Liver (tissue), 8 donors: ENCODE measurements at regions not wholly inside any gene's neighbourhood (a gene's known extent, or its start where the extent isn't known, plus 50 kb on each side); places are given as distances from the start of the nearest gene placed in this dataset.

Source experiments
- DNase-seq: peaks from one replicate; pipeline ENCODE4 v3.0.0-alpha.2; 2017; ENCODE audit warnings: low spot score
- H3K27ac ChIP-seq, 2 donors: one replicate each; pipeline ENCODE4 v1.7.0; 2013; ENCODE audit warnings: inconsistent platforms in 2 of 2, low read length in 2 of 2, control low read depth in 1 of 2, low read depth in 1 of 2, mild to moderate bottlenecking in 1 of 2
- H3K27me3 ChIP-seq, 4 donors: one replicate each; pipeline versions ENCODE4 v1.6.1 to v1.7.0; 2013; ENCODE audit warnings: low read length in 3 of 4, inconsistent platforms in 1 of 4, mild to moderate bottlenecking in 1 of 4, moderate library complexity in 1 of 4; ENCODE audit not compliant: control insufficient read depth in 4 of 4, insufficient read depth in 4 of 4
- H3K36me3 ChIP-seq, 4 donors: one replicate each; pipeline versions ENCODE4 v1.6.1 to v1.7.0; 2013; ENCODE audit warnings: low read length in 3 of 4, mild to moderate bottlenecking in 3 of 4, low read depth in 1 of 4, moderate library complexity in 1 of 4; ENCODE audit not compliant: control insufficient read depth in 4 of 4, insufficient read depth in 3 of 4
- H3K4me1 ChIP-seq, 4 donors: one replicate each; pipeline versions ENCODE4 v1.6.1 to v1.7.0; 2013; ENCODE audit warnings: low read length in 3 of 4, mild to moderate bottlenecking in 3 of 4, moderate library complexity in 1 of 4; ENCODE audit not compliant: control insufficient read depth in 4 of 4, insufficient read depth in 4 of 4
- H3K4me3 ChIP-seq, 3 donors: one replicate each; pipeline versions ENCODE4 v1.6.1 to v1.7.0; 2013; ENCODE audit warnings: low read length in 3 of 3, control low read depth in 1 of 3, low read depth in 1 of 3, mild to moderate bottlenecking in 1 of 3
- H3K9ac ChIP-seq, 2 donors: one replicate each; pipeline ENCODE4 v1.7.0; 2013; ENCODE audit warnings: low read length in 2 of 2, mild to moderate bottlenecking in 2 of 2, moderate library complexity in 2 of 2, control low read depth in 1 of 2, low read depth in 1 of 2
- H3K9me3 ChIP-seq, 4 donors: one replicate each; pipeline versions ENCODE4 v1.6.1 to v1.7.0; 2013; ENCODE audit warnings: low read length in 3 of 4; ENCODE audit not compliant: control insufficient read depth in 4 of 4
- EGR1 ChIP-seq, 2 donors: IDR thresholded peaks; 2 replicates each; pipeline ENCODE4 v1.6.1; 2016 to 2018; ENCODE audit warnings: antibody characterized with exemption in 2 of 2, low read depth in 2 of 2
- FOXA1 ChIP-seq: IDR thresholded peaks from 2 replicates; pipeline ENCODE4 v1.6.1; 2016; ENCODE audit warnings: antibody characterized with exemption
- FOXA2 ChIP-seq: IDR thresholded peaks from 2 replicates; pipeline ENCODE4 v1.6.1; 2016; ENCODE audit warnings: antibody characterized with exemption
- GABPA ChIP-seq, 2 donors: IDR thresholded peaks in 1 of 2; conservative IDR thresholded peaks in 1 of 2; 2 replicates each; pipeline ENCODE4 v1.6.1; 2016; ENCODE audit warnings: antibody characterized with exemption in 2 of 2, mild to moderate bottlenecking in 1 of 2, moderate library complexity in 1 of 2
- HNF4A ChIP-seq, 2 donors: conservative IDR thresholded peaks; 2 replicates each; pipeline ENCODE4 v1.6.1; 2016; ENCODE audit warnings: antibody characterized with exemption in 2 of 2, mild to moderate bottlenecking in 2 of 2
- JUND ChIP-seq, 2 donors: IDR thresholded peaks; 2 replicates each; pipeline ENCODE4 v1.6.1; 2016; ENCODE audit warnings: antibody characterized with exemption in 2 of 2
- NR2F2 ChIP-seq: IDR thresholded peaks from 2 replicates; pipeline ENCODE4 v1.6.1; 2016; ENCODE audit warnings: antibody characterized with exemption
- RAD21 ChIP-seq, 2 donors: IDR thresholded peaks; 2 replicates each; pipeline ENCODE4 v1.6.1; 2016; ENCODE audit warnings: antibody characterized with exemption in 2 of 2, mild to moderate bottlenecking in 2 of 2
- RXRA ChIP-seq, 2 donors: IDR thresholded peaks; 2 replicates each; pipeline ENCODE4 v1.6.1; 2017 to 2018; ENCODE audit warnings: antibody characterized with exemption in 2 of 2, mild to moderate bottlenecking in 1 of 2
- SP1 ChIP-seq: IDR thresholded peaks from 2 replicates; pipeline ENCODE4 v1.6.1; 2018; ENCODE audit warnings: antibody characterized with exemption, mild to moderate bottlenecking
- TAF1 ChIP-seq: conservative IDR thresholded peaks from 2 replicates; pipeline ENCODE4 v1.6.1; 2016; ENCODE audit warnings: antibody characterized with exemption, mild to moderate bottlenecking
- YY1 ChIP-seq: IDR thresholded peaks from 2 replicates; pipeline ENCODE4 v1.6.1; 2016; ENCODE audit warnings: antibody characterized with exemption, mild to moderate bottlenecking
- WGBS: extraction: QIAGEN DNeasy Blood & Tissue Kit; methylation state at CpG from one replicate; pipeline ENCODE4 v1.1.7; 2013; 5-methylcytosine and 5-hydroxymethylcytosine counted together
- TF ChIP-seq, protein P1 (sequence below): IDR thresholded peaks from 2 replicates; pipeline ENCODE4 v1.6.1; 2016; ENCODE audit warnings: antibody characterized with exemption, mild to moderate bottlenecking
- TF ChIP-seq, protein P2 (sequence below): IDR thresholded peaks from 2 replicates; pipeline ENCODE4 v1.6.1; 2016; ENCODE audit warnings: antibody characterized with exemption
- TF ChIP-seq, protein P3 (sequence below): fragments of 150-350 bp; IDR thresholded peaks from 2 replicates; pipeline ENCODE4 v1.5.1; 2017; ENCODE audit warnings: improper control_type of control experiment, low read depth, low read length; ENCODE audit not compliant: missing input control
- TF ChIP-seq, protein P4 (sequence below): IDR thresholded peaks from 2 replicates; pipeline ENCODE4 v1.6.1; 2016; ENCODE audit warnings: antibody characterized with exemption
- TF ChIP-seq, protein P5 (sequence below): IDR thresholded peaks from 2 replicates; pipeline ENCODE4 v1.6.1; 2016; ENCODE audit warnings: antibody characterized with exemption
- donor health status: healthy.
- donor health status: healthy.
- donor health status: healthy.
- donor health status: healthy.
- donor health status: healthy.

DNA sequence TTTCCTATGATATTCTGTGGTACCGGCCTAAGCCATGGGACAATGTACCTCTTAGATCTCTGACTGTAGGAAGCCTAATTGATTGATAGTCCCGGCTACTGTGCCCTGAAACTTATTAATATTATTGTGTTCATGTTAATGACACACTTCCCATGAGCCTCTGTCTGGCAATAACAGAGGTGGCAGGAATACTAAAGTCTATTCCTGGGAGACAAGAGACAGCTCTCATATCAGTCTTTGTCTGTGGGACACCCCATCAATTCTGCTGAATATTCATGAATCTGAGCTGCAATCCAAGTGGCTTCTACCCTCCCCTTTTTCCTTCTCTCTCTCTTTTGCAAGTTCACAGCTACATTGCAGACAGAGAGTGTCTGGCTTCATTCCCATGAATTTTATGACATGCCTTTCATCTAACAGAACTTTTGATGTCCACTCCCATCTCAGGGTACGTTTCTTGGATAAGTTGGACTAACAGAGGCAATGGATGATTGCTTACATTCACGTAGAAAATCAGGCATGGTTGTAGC lies 907.5 kb downstream of the ZPLD1 start:
- 69% methylated on average over 4 of the region's 4 CpGs for WGBS
- H3K9ac ChIP-seq, result no peak overlapping the region
- TF ChIP-seq RAD21 (IDR thresholded peaks at IDR 0.05) (no peak), YY1 (no peak), GABPA (IDR thresholded peaks at IDR 0.05 in 1 of 2, conservative IDR thresholded peaks at IDR 0.05 in 1 of 2) (no peak), RXRA (IDR thresholded peaks at IDR 0.05) (no peak), FOXA2 (no peak), SP1 (no peak), HNF4A (conservative IDR thresholded peaks at IDR 0.05) (no peak), NR2F2 (no peak), TAF1 (no peak), JUND (IDR thresholded peaks at IDR 0.05) (no peak), FOXA1 (no peak)
- TF ChIP-seq, protein P1, sequence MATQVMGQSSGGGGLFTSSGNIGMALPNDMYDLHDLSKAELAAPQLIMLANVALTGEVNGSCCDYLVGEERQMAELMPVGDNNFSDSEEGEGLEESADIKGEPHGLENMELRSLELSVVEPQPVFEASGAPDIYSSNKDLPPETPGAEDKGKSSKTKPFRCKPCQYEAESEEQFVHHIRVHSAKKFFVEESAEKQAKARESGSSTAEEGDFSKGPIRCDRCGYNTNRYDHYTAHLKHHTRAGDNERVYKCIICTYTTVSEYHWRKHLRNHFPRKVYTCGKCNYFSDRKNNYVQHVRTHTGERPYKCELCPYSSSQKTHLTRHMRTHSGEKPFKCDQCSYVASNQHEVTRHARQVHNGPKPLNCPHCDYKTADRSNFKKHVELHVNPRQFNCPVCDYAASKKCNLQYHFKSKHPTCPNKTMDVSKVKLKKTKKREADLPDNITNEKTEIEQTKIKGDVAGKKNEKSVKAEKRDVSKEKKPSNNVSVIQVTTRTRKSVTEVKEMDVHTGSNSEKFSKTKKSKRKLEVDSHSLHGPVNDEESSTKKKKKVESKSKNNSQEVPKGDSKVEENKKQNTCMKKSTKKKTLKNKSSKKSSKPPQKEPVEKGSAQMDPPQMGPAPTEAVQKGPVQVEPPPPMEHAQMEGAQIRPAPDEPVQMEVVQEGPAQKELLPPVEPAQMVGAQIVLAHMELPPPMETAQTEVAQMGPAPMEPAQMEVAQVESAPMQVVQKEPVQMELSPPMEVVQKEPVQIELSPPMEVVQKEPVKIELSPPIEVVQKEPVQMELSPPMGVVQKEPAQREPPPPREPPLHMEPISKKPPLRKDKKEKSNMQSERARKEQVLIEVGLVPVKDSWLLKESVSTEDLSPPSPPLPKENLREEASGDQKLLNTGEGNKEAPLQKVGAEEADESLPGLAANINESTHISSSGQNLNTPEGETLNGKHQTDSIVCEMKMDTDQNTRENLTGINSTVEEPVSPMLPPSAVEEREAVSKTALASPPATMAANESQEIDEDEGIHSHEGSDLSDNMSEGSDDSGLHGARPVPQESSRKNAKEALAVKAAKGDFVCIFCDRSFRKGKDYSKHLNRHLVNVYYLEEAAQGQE, result no peak
- TF ChIP-seq, protein P2, sequence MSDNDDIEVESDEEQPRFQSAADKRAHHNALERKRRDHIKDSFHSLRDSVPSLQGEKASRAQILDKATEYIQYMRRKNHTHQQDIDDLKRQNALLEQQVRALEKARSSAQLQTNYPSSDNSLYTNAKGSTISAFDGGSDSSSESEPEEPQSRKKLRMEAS, result no peak
- TF ChIP-seq, protein P3, sequence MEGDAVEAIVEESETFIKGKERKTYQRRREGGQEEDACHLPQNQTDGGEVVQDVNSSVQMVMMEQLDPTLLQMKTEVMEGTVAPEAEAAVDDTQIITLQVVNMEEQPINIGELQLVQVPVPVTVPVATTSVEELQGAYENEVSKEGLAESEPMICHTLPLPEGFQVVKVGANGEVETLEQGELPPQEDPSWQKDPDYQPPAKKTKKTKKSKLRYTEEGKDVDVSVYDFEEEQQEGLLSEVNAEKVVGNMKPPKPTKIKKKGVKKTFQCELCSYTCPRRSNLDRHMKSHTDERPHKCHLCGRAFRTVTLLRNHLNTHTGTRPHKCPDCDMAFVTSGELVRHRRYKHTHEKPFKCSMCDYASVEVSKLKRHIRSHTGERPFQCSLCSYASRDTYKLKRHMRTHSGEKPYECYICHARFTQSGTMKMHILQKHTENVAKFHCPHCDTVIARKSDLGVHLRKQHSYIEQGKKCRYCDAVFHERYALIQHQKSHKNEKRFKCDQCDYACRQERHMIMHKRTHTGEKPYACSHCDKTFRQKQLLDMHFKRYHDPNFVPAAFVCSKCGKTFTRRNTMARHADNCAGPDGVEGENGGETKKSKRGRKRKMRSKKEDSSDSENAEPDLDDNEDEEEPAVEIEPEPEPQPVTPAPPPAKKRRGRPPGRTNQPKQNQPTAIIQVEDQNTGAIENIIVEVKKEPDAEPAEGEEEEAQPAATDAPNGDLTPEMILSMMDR, result no peak
- TF ChIP-seq, protein P4, sequence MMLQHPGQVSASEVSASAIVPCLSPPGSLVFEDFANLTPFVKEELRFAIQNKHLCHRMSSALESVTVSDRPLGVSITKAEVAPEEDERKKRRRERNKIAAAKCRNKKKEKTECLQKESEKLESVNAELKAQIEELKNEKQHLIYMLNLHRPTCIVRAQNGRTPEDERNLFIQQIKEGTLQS, result no peak
- TF ChIP-seq, protein P5, sequence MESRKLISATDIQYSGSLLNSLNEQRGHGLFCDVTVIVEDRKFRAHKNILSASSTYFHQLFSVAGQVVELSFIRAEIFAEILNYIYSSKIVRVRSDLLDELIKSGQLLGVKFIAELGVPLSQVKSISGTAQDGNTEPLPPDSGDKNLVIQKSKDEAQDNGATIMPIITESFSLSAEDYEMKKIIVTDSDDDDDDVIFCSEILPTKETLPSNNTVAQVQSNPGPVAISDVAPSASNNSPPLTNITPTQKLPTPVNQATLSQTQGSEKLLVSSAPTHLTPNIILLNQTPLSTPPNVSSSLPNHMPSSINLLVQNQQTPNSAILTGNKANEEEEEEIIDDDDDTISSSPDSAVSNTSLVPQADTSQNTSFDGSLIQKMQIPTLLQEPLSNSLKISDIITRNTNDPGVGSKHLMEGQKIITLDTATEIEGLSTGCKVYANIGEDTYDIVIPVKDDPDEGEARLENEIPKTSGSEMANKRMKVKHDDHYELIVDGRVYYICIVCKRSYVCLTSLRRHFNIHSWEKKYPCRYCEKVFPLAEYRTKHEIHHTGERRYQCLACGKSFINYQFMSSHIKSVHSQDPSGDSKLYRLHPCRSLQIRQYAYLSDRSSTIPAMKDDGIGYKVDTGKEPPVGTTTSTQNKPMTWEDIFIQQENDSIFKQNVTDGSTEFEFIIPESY, result no peak

DNA sequence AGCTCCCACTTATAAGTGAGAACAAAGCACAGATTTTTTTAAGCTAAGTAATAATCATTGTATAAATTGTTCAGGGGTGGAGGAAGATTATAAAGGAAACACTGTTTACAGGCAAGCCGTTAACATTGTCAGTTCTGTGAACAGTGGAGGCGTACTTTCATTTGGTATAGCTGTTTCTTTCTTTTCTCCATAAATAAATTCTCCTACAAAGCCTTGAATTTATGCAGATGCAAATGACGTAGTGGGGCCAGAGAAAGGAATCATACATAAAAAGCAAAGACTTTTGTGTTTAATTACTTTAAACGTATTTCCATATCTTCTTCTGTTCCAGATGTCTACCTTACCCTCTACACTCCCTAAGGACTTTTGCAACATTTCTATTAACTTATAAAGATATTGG lies 914.9 kb downstream of the ZPLD1 start:
- Histone ChIP-seq H3K9ac (no peak overlapping the region), H3K9me3 (no peaks in the 10 kb centered on the region), H3K4me3 (no peak overlapping the region), H3K36me3 (no peaks in the 10 kb centered on the region), H3K4me1 (no peaks in the 10 kb centered on the region), H3K27ac (no peak overlapping the region), H3K27me3 (no peaks in the 10 kb centered on the region)
- TF ChIP-seq YY1 (no peak), TAF1 (no peak), GABPA (IDR thresholded peaks at IDR 0.05 in 1 of 2, conservative IDR thresholded peaks at IDR 0.05 in 1 of 2) (no peak), EGR1 (IDR thresholded peaks at IDR 0.05; ENCODE audit: low read depth in 2 of 2) (no peak), RXRA (IDR thresholded peaks at IDR 0.05) (no peak), HNF4A (conservative IDR thresholded peaks at IDR 0.05) (no peak), FOXA2 (no peak)
- TF ChIP-seq, protein P2, result no peak
- TF ChIP-seq, protein P4, result no peak
- TF ChIP-seq, protein P1, result no peak
- TF ChIP-seq, protein P5, result no peak
- DNase-seq, result no peak
- 81% methylated on average over 4 of the region's 4 CpGs for WGBS

More for the DNA sequence above, 907.5 kb downstream of the ZPLD1 start:
- H3K9me3 ChIP-seq, result no peaks in the 10 kb centered on the region
- no peaks in the 10 kb centered on the region for H3K36me3 ChIP-seq
- no peak overlapping the region for H3K4me3 ChIP-seq
- no peaks in the 10 kb centered on the region for H3K4me1 ChIP-seq
- no peak overlapping the region for H3K27ac ChIP-seq
- no peak for DNase-seq
- H3K27me3 ChIP-seq, result no peaks in the 10 kb centered on the region
